ENCODE measurements at regions not wholly inside any gene's neighbourhood (a gene's known extent, or its start where the extent isn't known, plus 50 kb on each side); places are given as distances from the start of the nearest gene placed in this dataset.

- TF ChIP-seq, protein P1, sequence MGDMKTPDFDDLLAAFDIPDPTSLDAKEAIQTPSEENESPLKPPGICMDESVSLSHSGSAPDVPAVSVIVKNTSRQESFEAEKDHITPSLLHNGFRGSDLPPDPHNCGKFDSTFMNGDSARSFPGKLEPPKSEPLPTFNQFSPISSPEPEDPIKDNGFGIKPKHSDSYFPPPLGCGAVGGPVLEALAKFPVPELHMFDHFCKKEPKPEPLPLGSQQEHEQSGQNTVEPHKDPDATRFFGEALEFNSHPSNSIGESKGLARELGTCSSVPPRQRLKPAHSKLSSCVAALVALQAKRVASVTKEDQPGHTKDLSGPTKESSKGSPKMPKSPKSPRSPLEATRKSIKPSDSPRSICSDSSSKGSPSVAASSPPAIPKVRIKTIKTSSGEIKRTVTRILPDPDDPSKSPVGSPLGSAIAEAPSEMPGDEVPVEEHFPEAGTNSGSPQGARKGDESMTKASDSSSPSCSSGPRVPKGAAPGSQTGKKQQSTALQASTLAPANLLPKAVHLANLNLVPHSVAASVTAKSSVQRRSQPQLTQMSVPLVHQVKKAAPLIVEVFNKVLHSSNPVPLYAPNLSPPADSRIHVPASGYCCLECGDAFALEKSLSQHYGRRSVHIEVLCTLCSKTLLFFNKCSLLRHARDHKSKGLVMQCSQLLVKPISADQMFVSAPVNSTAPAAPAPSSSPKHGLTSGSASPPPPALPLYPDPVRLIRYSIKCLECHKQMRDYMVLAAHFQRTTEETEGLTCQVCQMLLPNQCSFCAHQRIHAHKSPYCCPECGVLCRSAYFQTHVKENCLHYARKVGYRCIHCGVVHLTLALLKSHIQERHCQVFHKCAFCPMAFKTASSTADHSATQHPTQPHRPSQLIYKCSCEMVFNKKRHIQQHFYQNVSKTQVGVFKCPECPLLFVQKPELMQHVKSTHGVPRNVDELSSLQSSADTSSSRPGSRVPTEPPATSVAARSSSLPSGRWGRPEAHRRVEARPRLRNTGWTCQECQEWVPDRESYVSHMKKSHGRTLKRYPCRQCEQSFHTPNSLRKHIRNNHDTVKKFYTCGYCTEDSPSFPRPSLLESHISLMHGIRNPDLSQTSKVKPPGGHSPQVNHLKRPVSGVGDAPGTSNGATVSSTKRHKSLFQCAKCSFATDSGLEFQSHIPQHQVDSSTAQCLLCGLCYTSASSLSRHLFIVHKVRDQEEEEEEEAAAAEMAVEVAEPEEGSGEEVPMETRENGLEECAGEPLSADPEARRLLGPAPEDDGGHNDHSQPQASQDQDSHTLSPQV (IDR thresholded peaks at IDR 0.05) = no peak
- TF ChIP-seq EED (IDR thresholded peaks at IDR 0.05; ENCODE audit: low read depth) (no peak), EGR1 (IDR thresholded peaks at IDR 0.05; ENCODE audit: borderline replicate concordance in 1 of 2, low read depth in 2 of 2, low read length in 2 of 2) (no peak)
Observed at GRCh38 chr20:56723331-56723730, 94.2 kb downstream of the TFAP2C start (continued).

- in situ Hi-C loops (cut with MboI) (no loop called here), intact Hi-C loops (cut with micrococcal nuclease; ENCODE audit: unreplicated experiment) (no loop called here)
- no peak overlapping the region for H3K27ac ChIP-seq (ENCODE audit: control insufficient read depth, insufficient read depth)
- ATAC-seq = no peak
- CTCF ChIA-PET = no interaction called here
- no peaks in the 10 kb centered on the region for H3K36me3 ChIP-seq (ENCODE audit: control insufficient read depth in 2 of 2, insufficient read depth in 2 of 2, low read length in 1 of 2)
- RAD21 ChIA-PET (ENCODE audit: unreplicated experiment) = no interaction called here
- TF ChIP-seq PAX5 (IDR thresholded peaks at IDR 0.05; ENCODE audit: borderline replicate concordance, low read depth, low read length) (no peak), SPI1 (IDR thresholded peaks at IDR 0.05; ENCODE audit: borderline replicate concordance, insufficient read depth, low read depth, low read length) (0 out of 2 replicates have a peak, but pooled peaks have one; percentile 4)
- no peak overlapping the region for H3K4me3 ChIP-seq
- H3K79me2 ChIP-seq (ENCODE audit: control insufficient read depth, insufficient read depth, low read length) = no peaks in the 10 kb centered on the region
- no peaks in the 10 kb centered on the region for H3K27me3 ChIP-seq (replicated peaks in 1 of 2; ENCODE audit: control insufficient read depth in 2 of 2, insufficient read depth in 2 of 2, low read length in 1 of 2)
- 31% methylated on average over 5 of the region's 5 CpGs for WGBS (ENCODE audit: insufficient coverage, insufficient replicate concordance, low lambda C conversion rate, missing lambda C conversion rate)
- H3K4me1 ChIP-seq (ENCODE audit: control insufficient read depth, insufficient read depth, low read length) = peaks cover 6% of the 10 kb centered on the region
- H3K4me2 ChIP-seq (ENCODE audit: control insufficient read depth, insufficient read depth) = no peak overlapping the region
- POLR2A ChIA-PET = no interaction called here
- no TSS peak for BruUV-seq (replicated peaks)
- no peak for DNase-seq (ENCODE audit: low read depth, low spot score)
- no peak for FAIRE-seq
- SMC1A ChIA-PET (ENCODE audit: uncharacterized antibody, unreplicated experiment) = no interaction called here
- H4K20me1 ChIP-seq (ENCODE audit: control insufficient read depth, insufficient read depth) = no peaks in the 10 kb centered on the region
- no peak overlapping the region for H3K9ac ChIP-seq (ENCODE audit: control insufficient read depth, insufficient read depth, low read length)
- no peaks in the 10 kb centered on the region; the same call in 2 of the 3 replicates for H3K9me3 ChIP-seq (replicated peaks; ENCODE audit: control insufficient read depth, insufficient read depth, low read length)
- no peak overlapping the region for H2AFZ ChIP-seq (ENCODE audit: control insufficient read depth, low read depth, low read length)
Observed at GRCh38 chr20:56724241-56724757, 95.2 kb downstream of the TFAP2C start.
